ENCODE measurements at regions not wholly inside any gene's neighbourhood (a gene's known extent, or its start where the extent isn't known, plus 50 kb on each side); places are given as distances from the start of the nearest gene placed in this dataset.

DNA sequence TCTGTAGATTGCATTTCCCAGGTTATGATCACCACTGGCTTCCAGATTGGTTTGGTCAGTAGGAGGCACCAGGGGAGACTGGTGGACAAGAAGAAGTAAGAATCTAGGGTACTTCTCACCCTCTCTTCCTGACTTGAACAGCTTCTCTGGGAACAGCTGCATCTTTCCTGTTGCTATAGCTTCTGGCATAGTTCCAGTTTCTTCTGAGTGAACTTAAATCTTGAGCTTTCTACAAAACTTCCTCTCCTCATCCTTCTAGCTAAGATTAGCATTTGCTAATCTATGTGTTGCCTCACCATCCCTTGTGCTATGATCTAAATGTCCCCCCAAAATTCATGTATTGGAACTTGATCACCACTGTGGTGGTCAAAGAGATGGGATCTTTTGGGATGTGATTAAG, 724.6 kb downstream of the UTRN start:
- Histone ChIP-seq H3K27ac (no peak overlapping the region), H3K36me3 (no peaks in the 10 kb centered on the region), H3K4me1 (ENCODE audit: control insufficient read depth in 1 of 2, low read depth in 2 of 2) (peaks cover 0 to under 1% of the 10 kb centered on the region in 2 donors), H3K27me3 (replicated peaks; ENCODE audit: insufficient read depth) (no peaks in the 10 kb centered on the region), H3K4me3 (no peak overlapping the region), H3K9me3 (no peaks in the 10 kb centered on the region)
- ATAC-seq (ENCODE audit: insufficient number of reproducible peaks, low FRiP score, low read depth): no peak
- no peak for DNase-seq (ENCODE audit: low spot score)
- TF ChIP-seq CTCF (IDR thresholded peaks at IDR 0.05): no peak

GRCh38 chr6:145012039-145012662, 723.2 kb downstream of the EPM2A start:
- H3K4me3 ChIP-seq: no peak overlapping the region
- DNase-seq (ENCODE audit: low spot score) (no peak), ATAC-seq (ENCODE audit: insufficient number of reproducible peaks, low FRiP score, low read depth) (no peak)
- H3K27ac ChIP-seq: no peak overlapping the region
- no peaks in the 10 kb centered on the region for H3K9me3 ChIP-seq
- TF ChIP-seq CTCF (IDR thresholded peaks at IDR 0.05): no peak
- peaks cover 6 to 13% of the 10 kb centered on the region in 2 donors for H3K4me1 ChIP-seq (ENCODE audit: control insufficient read depth in 1 of 2, low read depth in 2 of 2)
- no peaks in the 10 kb centered on the region for H3K36me3 ChIP-seq
- H3K27me3 ChIP-seq (replicated peaks; ENCODE audit: insufficient read depth): no peaks in the 10 kb centered on the region

DNA sequence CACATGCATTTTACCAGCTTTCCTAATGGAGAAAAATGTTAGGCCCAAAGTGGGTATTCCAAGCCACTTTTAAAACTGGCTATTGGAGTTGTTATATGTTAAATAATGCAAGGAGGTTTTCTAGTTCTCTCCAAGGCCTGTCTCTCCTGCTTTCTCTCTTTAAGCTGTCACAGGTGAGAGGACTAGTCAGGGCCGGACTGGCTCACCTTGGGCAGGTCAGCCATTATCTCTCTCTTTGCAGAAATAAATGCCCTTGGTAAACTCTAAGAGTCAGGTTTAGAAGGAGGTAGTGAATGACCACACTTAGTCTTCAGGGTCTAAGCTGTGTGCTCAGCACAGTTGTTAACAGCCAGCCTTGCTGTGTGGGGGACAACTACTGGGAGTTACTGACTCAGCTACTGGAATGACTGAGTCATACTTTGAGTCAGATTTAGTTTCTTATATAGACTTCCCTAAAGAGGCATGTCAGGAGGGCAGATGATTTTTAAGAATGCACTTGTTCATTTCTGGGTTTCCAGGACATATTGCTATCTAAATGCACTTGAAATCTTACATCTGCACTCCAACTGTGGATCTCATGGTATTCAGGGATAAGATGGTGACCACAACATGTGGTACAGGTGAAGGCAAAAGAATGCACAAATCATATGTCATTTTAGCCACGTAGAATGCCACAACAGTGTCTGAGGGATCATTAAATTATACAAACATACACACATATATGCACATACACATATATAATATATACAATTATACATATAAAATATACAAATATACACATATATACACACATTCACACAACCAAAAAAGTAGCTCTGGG, 719.4 kb downstream of the EPM2A start:
- peak; percentile 80 for ATAC-seq (ENCODE audit: insufficient number of reproducible peaks, low FRiP score, low read depth)
- Histone ChIP-seq H3K4me3 (no peak overlapping the region), H3K36me3 (no peaks in the 10 kb centered on the region), H3K27ac (peak overlapping the region; percentile 2 to 52), H3K4me1 (ENCODE audit: control insufficient read depth in 1 of 2, low read depth in 2 of 2) (peaks cover 6 to 13% of the 10 kb centered on the region in 2 donors), H3K9me3 (no peaks in the 10 kb centered on the region), H3K27me3 (replicated peaks; ENCODE audit: insufficient read depth) (no peaks in the 10 kb centered on the region)
- no peak for DNase-seq (ENCODE audit: low spot score)
- no peak for TF ChIP-seq CTCF (IDR thresholded peaks at IDR 0.05)

DNA sequence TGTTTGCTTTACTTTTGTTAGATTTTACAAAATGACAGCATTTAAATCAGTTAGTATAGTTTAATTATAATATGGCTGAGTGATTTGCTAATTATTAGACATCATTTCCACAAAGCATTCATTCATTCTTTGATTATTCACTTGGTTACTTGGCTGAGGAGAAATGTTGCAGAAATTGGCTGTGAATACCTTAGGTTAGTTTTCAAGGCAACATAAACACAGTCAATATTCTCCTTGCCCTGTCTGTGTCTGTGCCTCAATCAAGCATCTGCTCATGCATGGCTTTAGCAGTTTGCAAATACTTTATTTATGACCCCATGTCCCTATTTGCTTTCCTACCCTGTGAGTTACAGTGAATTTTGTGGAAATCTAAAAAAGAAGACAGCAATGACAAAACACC, 718.3 kb downstream of the EPM2A start:
- DNase-seq (ENCODE audit: low spot score) (no peak), ATAC-seq (ENCODE audit: insufficient number of reproducible peaks, low FRiP score, low read depth) (no peak)
- H3K27ac ChIP-seq: no peak overlapping the region
- no peak for TF ChIP-seq CTCF (IDR thresholded peaks at IDR 0.05)
- no peaks in the 10 kb centered on the region for H3K9me3 ChIP-seq
- H3K4me3 ChIP-seq: no peak overlapping the region
- H3K4me1 ChIP-seq (ENCODE audit: control insufficient read depth in 1 of 2, low read depth in 2 of 2): peaks cover 6 to 13% of the 10 kb centered on the region in 2 donors
- no peaks in the 10 kb centered on the region for H3K36me3 ChIP-seq
- H3K27me3 ChIP-seq (replicated peaks; ENCODE audit: insufficient read depth): no peaks in the 10 kb centered on the region

DNA sequence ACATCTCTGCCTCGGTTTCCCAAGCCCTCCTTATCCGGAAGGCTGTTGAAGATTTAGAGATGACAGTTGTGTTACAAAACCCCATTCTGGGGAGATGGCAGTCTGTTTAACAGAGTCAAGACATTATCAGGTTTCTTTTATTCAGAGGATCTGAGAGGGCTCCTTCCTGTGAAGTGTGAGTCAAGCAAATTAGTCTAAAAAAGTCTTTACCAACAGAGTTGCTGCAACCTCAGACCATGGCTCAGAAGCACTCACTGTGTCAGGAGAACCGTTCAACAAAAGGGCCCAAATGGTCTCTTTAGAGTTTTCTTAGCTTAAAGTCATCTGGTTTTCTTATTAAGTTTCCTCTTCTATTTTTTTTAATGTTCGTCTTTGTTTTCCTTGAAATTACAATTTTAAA, 717.8 kb downstream of the EPM2A start:
- TF ChIP-seq CTCF (IDR thresholded peaks at IDR 0.05): no peak
- H3K9me3 ChIP-seq: no peaks in the 10 kb centered on the region
- DNase-seq (ENCODE audit: low spot score) (no peak), ATAC-seq (ENCODE audit: insufficient number of reproducible peaks, low FRiP score, low read depth) (no peak)
- H3K4me1 ChIP-seq (ENCODE audit: control insufficient read depth in 1 of 2, low read depth in 2 of 2): peaks cover 6 to 13% of the 10 kb centered on the region in 2 donors
- H3K27ac ChIP-seq: no peak overlapping the region
- H3K27me3 ChIP-seq (replicated peaks; ENCODE audit: insufficient read depth): no peaks in the 10 kb centered on the region
- no peak overlapping the region for H3K4me3 ChIP-seq
- H3K36me3 ChIP-seq: no peaks in the 10 kb centered on the region
